DND-41 (cell line): ENCODE measurements at regions not wholly inside any gene's neighbourhood (a gene's known extent, or its start where the extent isn't known, plus 50 kb on each side); places are given as distances from the start of the nearest gene placed in this dataset.

Experiments
- ATAC-seq: fragments of 200-7000 bp; cut with Tn5 transposase; 3 replicates; pipeline ENCODE4 v1.9.1; 2021; ENCODE audit warnings: low read depth; ENCODE audit not compliant: insufficient read depth
- DNase-seq: peaks from one replicate; pipeline ENCODE4 v3.0.0-alpha.2; 2020
- H2AFZ ChIP-seq: 2 replicates; pipeline ENCODE4 v1.6.0; 2012; ENCODE audit warnings: low read depth, low read length
- H3K27ac ChIP-seq: 2 replicates; pipeline ENCODE4 v1.5.1; 2012; ENCODE audit warnings: low read length, inconsistent platforms
- H3K27me3 ChIP-seq: fragments of 200-600 bp; sonication (generic); 2 replicates; pipeline ENCODE4 v1.6.0; 2012; ENCODE audit warnings: low read length, mild to moderate bottlenecking, inconsistent platforms; ENCODE audit not compliant: insufficient read depth, poor library complexity
- H3K36me3 ChIP-seq: 2 replicates; pipeline ENCODE4 v1.5.1; 2012; ENCODE audit warnings: low read length, inconsistent platforms; ENCODE audit not compliant: insufficient read depth
- H3K4me1 ChIP-seq: 2 replicates; pipeline ENCODE4 v1.5.1; 2012; ENCODE audit warnings: mild to moderate bottlenecking, low read length; ENCODE audit not compliant: insufficient read depth
- H3K4me2 ChIP-seq: 2 replicates; pipeline ENCODE4 v1.6.0; 2012; ENCODE audit warnings: mild to moderate bottlenecking, moderate library complexity, low read length, inconsistent platforms; ENCODE audit not compliant: insufficient read depth
- H3K4me3 ChIP-seq, 2 experiments: fragments of 200-600 bp in 1 of 2; shearing (Covaris generic) in 1 of 2; 2 replicates each; pipeline ENCODE4 v1.5.1; 2012 to 2016; ENCODE audit warnings: inconsistent platforms in 2 of 2, low read length in 2 of 2, mild to moderate bottlenecking in 2 of 2, low read depth in 1 of 2, moderate library complexity in 1 of 2
- H3K79me2 ChIP-seq: 2 replicates; pipeline ENCODE4 v1.6.0; 2012; ENCODE audit warnings: low read length, inconsistent platforms; ENCODE audit not compliant: insufficient read depth
- H3K9ac ChIP-seq: 2 replicates; pipeline ENCODE4 v1.6.0; 2012; ENCODE audit warnings: low read depth, mild to moderate bottlenecking, inconsistent platforms, low read length, moderate library complexity
- H3K9me3 ChIP-seq: 2 replicates; pipeline ENCODE4 v1.5.1; 2012; ENCODE audit warnings: low read length, moderate library complexity, mild to moderate bottlenecking, inconsistent platforms; ENCODE audit not compliant: insufficient read depth, severe bottlenecking
- H4K20me1 ChIP-seq: 2 replicates; pipeline ENCODE4 v1.6.0; 2012; ENCODE audit warnings: low read length; ENCODE audit not compliant: insufficient read depth
- EZH2 ChIP-seq: IDR thresholded peaks from 3 replicates; pipeline ENCODE4 v1.6.1; 2012; ENCODE audit warnings: borderline replicate concordance, low read depth, mild to moderate bottlenecking, moderate library complexity, low read length, inconsistent platforms; ENCODE audit not compliant: severe bottlenecking
- TF ChIP-seq, protein P1 (sequence below): IDR thresholded peaks from 2 replicates; pipeline ENCODE4 v1.5.1; 2012; ENCODE audit warnings: borderline replicate concordance, low read length, moderate library complexity, mild to moderate bottlenecking; ENCODE audit not compliant: poor library complexity, severe bottlenecking; ENCODE audit errors: extremely low read depth

- Histone ChIP-seq H3K79me2 (no peaks in the 10 kb centered on the region), H3K4me2 (no peak overlapping the region), H4K20me1 (no peaks in the 10 kb centered on the region), H3K4me3 (no peak overlapping the region), H2AFZ (no peak overlapping the region), H3K9ac (no peak overlapping the region), H3K9me3 (no peaks in the 10 kb centered on the region), H3K36me3 (no peaks in the 10 kb centered on the region), H3K27ac (no peak overlapping the region), H3K4me1 (no peaks in the 10 kb centered on the region), H3K27me3 (no peaks in the 10 kb centered on the region)
- TF ChIP-seq, protein P1, sequence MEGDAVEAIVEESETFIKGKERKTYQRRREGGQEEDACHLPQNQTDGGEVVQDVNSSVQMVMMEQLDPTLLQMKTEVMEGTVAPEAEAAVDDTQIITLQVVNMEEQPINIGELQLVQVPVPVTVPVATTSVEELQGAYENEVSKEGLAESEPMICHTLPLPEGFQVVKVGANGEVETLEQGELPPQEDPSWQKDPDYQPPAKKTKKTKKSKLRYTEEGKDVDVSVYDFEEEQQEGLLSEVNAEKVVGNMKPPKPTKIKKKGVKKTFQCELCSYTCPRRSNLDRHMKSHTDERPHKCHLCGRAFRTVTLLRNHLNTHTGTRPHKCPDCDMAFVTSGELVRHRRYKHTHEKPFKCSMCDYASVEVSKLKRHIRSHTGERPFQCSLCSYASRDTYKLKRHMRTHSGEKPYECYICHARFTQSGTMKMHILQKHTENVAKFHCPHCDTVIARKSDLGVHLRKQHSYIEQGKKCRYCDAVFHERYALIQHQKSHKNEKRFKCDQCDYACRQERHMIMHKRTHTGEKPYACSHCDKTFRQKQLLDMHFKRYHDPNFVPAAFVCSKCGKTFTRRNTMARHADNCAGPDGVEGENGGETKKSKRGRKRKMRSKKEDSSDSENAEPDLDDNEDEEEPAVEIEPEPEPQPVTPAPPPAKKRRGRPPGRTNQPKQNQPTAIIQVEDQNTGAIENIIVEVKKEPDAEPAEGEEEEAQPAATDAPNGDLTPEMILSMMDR, result peak; percentile 32
- no peak for TF ChIP-seq EZH2
- DNase-seq (no peak), ATAC-seq (no peak)
Observed at GRCh38 chr9:118595719-118596305, 773.4 kb downstream of the BRINP1 start.

DNA sequence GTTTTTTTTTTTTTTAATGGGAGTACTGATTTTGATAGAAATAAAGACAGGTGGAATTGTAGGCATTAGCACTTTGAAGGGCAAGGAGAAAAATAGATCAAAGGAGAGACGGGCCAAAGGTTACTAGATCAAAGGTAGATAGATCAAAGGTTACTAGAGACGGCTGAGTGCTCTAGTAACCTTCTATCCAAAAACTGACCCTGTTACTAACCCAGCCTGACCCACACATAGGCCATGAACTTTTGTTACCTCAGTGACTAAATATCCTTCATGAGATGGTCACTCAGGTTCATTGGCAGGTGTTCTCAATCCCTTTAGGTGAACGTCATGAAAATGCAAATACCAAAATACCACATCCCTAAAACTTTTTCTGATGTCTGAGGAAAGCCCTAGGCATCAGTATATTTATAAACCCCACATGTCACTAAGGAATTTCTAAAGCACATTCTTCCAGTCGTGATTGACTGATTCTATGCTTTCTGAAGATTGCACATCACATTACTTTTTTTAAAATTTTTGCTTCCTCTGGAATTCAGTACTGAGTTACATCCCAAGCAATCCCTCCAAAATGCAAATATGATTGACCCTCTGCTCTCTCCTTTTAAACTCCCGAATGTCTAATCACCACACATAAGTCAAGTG lies 772.7 kb downstream of the BRINP1 start:
- H3K27me3 ChIP-seq, result no peaks in the 10 kb centered on the region
- H3K27ac ChIP-seq, result no peak overlapping the region
- no peaks in the 10 kb centered on the region for H4K20me1 ChIP-seq
- no peaks in the 10 kb centered on the region for H3K4me1 ChIP-seq
- no peak overlapping the region for H3K4me3 ChIP-seq
- no peaks in the 10 kb centered on the region for H3K79me2 ChIP-seq
- ATAC-seq (no peak), DNase-seq (no peak)
- no peak overlapping the region for H2AFZ ChIP-seq
- no peaks in the 10 kb centered on the region for H3K9me3 ChIP-seq
- no peak overlapping the region for H3K4me2 ChIP-seq
- no peak for TF ChIP-seq EZH2
- TF ChIP-seq, protein P1, result no peak
- no peaks in the 10 kb centered on the region for H3K36me3 ChIP-seq
- H3K9ac ChIP-seq, result no peak overlapping the region

DNA sequence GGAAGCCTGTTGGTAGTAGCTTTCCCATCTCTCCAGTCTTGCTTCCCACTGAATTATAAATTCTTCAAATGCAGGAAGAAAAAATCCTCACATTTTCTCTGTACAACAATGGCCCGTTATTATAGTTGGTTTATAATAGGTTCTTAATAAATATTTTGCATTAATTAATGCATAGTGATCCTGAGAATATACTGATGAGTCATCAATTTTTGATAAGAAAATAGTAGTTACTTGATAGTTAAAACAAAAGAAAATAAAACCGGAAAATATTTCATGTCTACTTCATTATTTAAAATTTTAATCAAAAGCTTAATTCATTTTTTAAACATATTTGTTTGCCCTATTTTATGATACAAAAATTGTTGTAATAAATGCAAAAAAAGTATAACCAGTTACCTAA lies 762.6 kb downstream of the BRINP1 start:
- H3K4me1 ChIP-seq, result no peaks in the 10 kb centered on the region
- H3K79me2 ChIP-seq, result no peaks in the 10 kb centered on the region
- no peaks in the 10 kb centered on the region for H3K27me3 ChIP-seq
- no peaks in the 10 kb centered on the region for H4K20me1 ChIP-seq
- DNase-seq, result no peak
- no peak for ATAC-seq
- no peaks in the 10 kb centered on the region for H3K9me3 ChIP-seq
- H3K4me2 ChIP-seq, result no peak overlapping the region
- H3K36me3 ChIP-seq, result no peaks in the 10 kb centered on the region
- TF ChIP-seq EZH2, result no peak
- TF ChIP-seq, protein P1, result no peak
- H3K9ac ChIP-seq, result no peak overlapping the region
- no peak overlapping the region for H3K27ac ChIP-seq
- H3K4me3 ChIP-seq, result no peak overlapping the region
- no peak overlapping the region for H2AFZ ChIP-seq
